Stimulated activated CD4-positive, alpha-beta T cell treated with anti-CD3 and anti-CD28 coated beads, Interleukin-12 subunit alpha, Interleukin-12 subunit beta, amount 100 ng/mL, for 24 hours (primary cell): ENCODE measurements at regions not wholly inside any gene's neighbourhood (a gene's known extent, or its start where the extent isn't known, plus 50 kb on each side); places are given as distances from the start of the nearest gene placed in this dataset.

Source experiments
- DNase-seq, 2 experiments: peaks; one replicate each; pipeline ENCODE4 v3.0.0-alpha.2; 2020; ENCODE audit warnings: low read depth in 2 of 2

GRCh38 chr5:171509467-171509866, 90.0 kb downstream of the FGF18 start:
- no peak for DNase-seq

- DNase-seq: no peak
Observed at GRCh38 chr5:171512397-171512796, 93.0 kb downstream of the FGF18 start.

- DNase-seq: no peak
Observed at GRCh38 chr5:171513591-171513990, 94.1 kb downstream of the FGF18 start.

- no peak for DNase-seq
Observed at GRCh38 chr5:171518916-171519315, 99.5 kb downstream of the FGF18 start.

- DNase-seq: no peak
Observed at GRCh38 chr5:171520300-171521174, 101.1 kb downstream of the FGF18 start.

GRCh38 chr5:171521219-171521633, 101.8 kb downstream of the FGF18 start:
- DNase-seq: no peak

GRCh38 chr5:171521679-171522078, 102.2 kb downstream of the FGF18 start:
- no peak for DNase-seq

- no peak for DNase-seq
Observed at GRCh38 chr5:171523781-171524180, 104.3 kb downstream of the FGF18 start.

- no peak for DNase-seq
Observed at GRCh38 chr5:171524466-171524865, 105.0 kb downstream of the FGF18 start.

- DNase-seq: no peak
Observed at GRCh38 chr5:171525085-171525484, 105.6 kb downstream of the FGF18 start.

- no peak for DNase-seq
Observed at GRCh38 chr5:171528036-171528435, 108.6 kb downstream of the FGF18 start.

GRCh38 chr5:171528865-171529614, 109.6 kb downstream of the FGF18 start:
- no peak for DNase-seq

GRCh38 chr5:171531638-171532037, 112.2 kb downstream of the FGF18 start:
- no peak for DNase-seq

GRCh38 chr5:171533153-171533552, 113.7 kb downstream of the FGF18 start:
- DNase-seq: no peak

GRCh38 chr5:171534043-171534895, 114.8 kb downstream of the FGF18 start:
- DNase-seq: peak in 1 of 2 experiments; percentile 2

- no peak for DNase-seq
Observed at GRCh38 chr5:171535162-171535561, 115.7 kb downstream of the FGF18 start.

- DNase-seq: no peak
Observed at GRCh38 chr5:171537070-171537849, 117.8 kb downstream of the FGF18 start.

- no peak for DNase-seq
Observed at GRCh38 chr5:171537923-171538537, 118.6 kb downstream of the FGF18 start.

- no peak for DNase-seq
Observed at GRCh38 chr5:171538681-171539080, 119.2 kb downstream of the FGF18 start.

GRCh38 chr5:171540865-171541264, 121.4 kb downstream of the FGF18 start:
- no peak for DNase-seq

- no peak for DNase-seq
Observed at GRCh38 chr5:171541341-171541776, 121.9 kb downstream of the FGF18 start.
